SK-N-SH treated with all-trans-retinoic acid at 6 μM for 48 hours (cell line): ENCODE measurements at regions not wholly inside any gene's neighbourhood (a gene's known extent, or its start where the extent isn't known, plus 50 kb on each side); places are given as distances from the start of the nearest gene placed in this dataset.

Experiments used
- CSDC2 ChIP-seq: fragments of 250-450 bp; sonication (Bioruptor Pico); IDR thresholded peaks from 2 replicates; pipeline ENCODE4 v1.5.0; 2020; ENCODE audit warnings: mild to moderate bottlenecking, moderate library complexity
- ISL1 ChIP-seq: fragments of 250-450 bp; sonication (Bioruptor Pico); IDR thresholded peaks from 2 replicates; pipeline ENCODE4 v2.1.2; 2022; ENCODE audit warnings: mild to moderate bottlenecking, moderate library complexity
- PPARA ChIP-seq: fragments of 250-450 bp; sonication (Bioruptor Pico); IDR thresholded peaks from 2 replicates; pipeline ENCODE4 v1.5.0; 2020; ENCODE audit warnings: mild to moderate bottlenecking, borderline replicate concordance
- SNAI2 ChIP-seq: fragments of 250-450 bp; sonication (Bioruptor Pico); IDR thresholded peaks from 2 replicates; pipeline ENCODE4 v1.5.0; 2020; ENCODE audit warnings: mild to moderate bottlenecking, moderate library complexity
- ZFP3 ChIP-seq: fragments of 250-450 bp; sonication (Bioruptor Pico); IDR thresholded peaks from 2 replicates; pipeline ENCODE4 v1.5.0; 2020; ENCODE audit warnings: mild to moderate bottlenecking, moderate library complexity
- ZNF8 ChIP-seq: fragments of 450-650 bp; formaldehyde crosslinking; IDR thresholded peaks from 2 replicates; pipeline ENCODE4 v1.5.0; 2020; ENCODE audit warnings: mild to moderate bottlenecking, moderate library complexity
- TF ChIP-seq, protein P1 (sequence below): fragments of 250-450 bp; sonication (Bioruptor Pico); IDR thresholded peaks from 2 replicates; pipeline ENCODE4 v1.8.0; 2020; ENCODE audit warnings: mild to moderate bottlenecking, moderate library complexity, borderline replicate concordance

DNA sequence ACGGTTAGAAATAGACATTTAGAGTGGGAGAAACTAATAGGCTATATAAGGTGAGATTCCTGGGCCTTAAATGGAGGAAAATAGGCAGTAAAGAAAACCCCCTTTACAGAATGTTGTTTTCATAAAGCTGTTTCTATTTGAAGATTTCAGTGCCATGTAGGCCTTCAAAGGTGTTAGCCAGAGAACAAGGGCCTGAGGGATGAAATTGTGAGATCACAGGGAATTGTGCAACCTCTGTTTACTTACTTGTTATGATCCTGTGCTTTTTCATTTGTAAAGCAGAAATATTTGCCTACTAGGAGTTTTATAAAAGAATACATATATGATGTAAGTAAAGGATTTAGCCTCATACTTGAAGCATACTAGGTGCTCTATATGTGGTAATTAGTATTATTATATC lies 272.9 kb upstream of the ARX start:
- no peak for TF ChIP-seq PPARA (CRISPR knock-in tag)
- TF ChIP-seq CSDC2 (CRISPR knock-in tag), result no peak
- TF ChIP-seq SNAI2 (CRISPR knock-in tag), result no peak
- TF ChIP-seq, protein P1, sequence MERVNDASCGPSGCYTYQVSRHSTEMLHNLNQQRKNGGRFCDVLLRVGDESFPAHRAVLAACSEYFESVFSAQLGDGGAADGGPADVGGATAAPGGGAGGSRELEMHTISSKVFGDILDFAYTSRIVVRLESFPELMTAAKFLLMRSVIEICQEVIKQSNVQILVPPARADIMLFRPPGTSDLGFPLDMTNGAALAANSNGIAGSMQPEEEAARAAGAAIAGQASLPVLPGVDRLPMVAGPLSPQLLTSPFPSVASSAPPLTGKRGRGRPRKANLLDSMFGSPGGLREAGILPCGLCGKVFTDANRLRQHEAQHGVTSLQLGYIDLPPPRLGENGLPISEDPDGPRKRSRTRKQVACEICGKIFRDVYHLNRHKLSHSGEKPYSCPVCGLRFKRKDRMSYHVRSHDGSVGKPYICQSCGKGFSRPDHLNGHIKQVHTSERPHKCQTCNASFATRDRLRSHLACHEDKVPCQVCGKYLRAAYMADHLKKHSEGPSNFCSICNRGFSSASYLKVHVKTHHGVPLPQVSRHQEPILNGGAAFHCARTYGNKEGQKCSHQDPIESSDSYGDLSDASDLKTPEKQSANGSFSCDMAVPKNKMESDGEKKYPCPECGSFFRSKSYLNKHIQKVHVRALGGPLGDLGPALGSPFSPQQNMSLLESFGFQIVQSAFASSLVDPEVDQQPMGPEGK (CRISPR knock-in tag), result no peak
- no peak for TF ChIP-seq ZFP3 (CRISPR knock-in tag)
- no peak for TF ChIP-seq ZNF8
- no peak for TF ChIP-seq ISL1 (CRISPR knock-in tag)
